GOT3 (cell line): ENCODE measurements at regions not wholly inside any gene's neighbourhood (a gene's known extent, or its start where the extent isn't known, plus 50 kb on each side); places are given as distances from the start of the nearest gene placed in this dataset.
"Not testable (repeated sequence)": the region's sequence is repeated elsewhere in the genome, so short reads cannot be mapped to it uniquely, and the experiment has no call there.

Source experiments
- DNase-seq: peaks from one replicate; lab custom pipeline; 2025; ENCODE audit warnings: mixed read lengths; lab: John Stamatoyannopoulos, UW

- DNase-seq, result no peak
Measured at GRCh38 chr1:54474310-54475251, 68.4 kb upstream of the SSBP3 start.

- DNase-seq, result no peak
Measured at GRCh38 chr1:54471588-54471987, 65.4 kb upstream of the SSBP3 start.

- DNase-seq, result not testable (repeated sequence)
Measured at GRCh38 chr1:54469444-54469843, 63.2 kb upstream of the SSBP3 start.

- not testable (repeated sequence) for DNase-seq
Measured at GRCh38 chr1:54468288-54469084, 62.3 kb upstream of the SSBP3 start.

GRCh38 chr1:54465351-54465811, 59.2 kb upstream of the SSBP3 start:
- DNase-seq, result no peak

GRCh38 chr1:54464477-54465146, 58.4 kb upstream of the SSBP3 start:
- no peak for DNase-seq

GRCh38 chr1:54464031-54464476, 57.9 kb upstream of the SSBP3 start:
- DNase-seq, result no peak

GRCh38 chr1:54463259-54464030, 57.3 kb upstream of the SSBP3 start:
- no peak for DNase-seq

- DNase-seq, result no peak
Measured at GRCh38 chr1:54462597-54463258, 56.5 kb upstream of the SSBP3 start.

- DNase-seq, result no peak
Measured at GRCh38 chr1:54461731-54462596, 55.8 kb upstream of the SSBP3 start.

- no peak for DNase-seq
Measured at GRCh38 chr1:54460861-54461387, 54.7 kb upstream of the SSBP3 start.

GRCh38 chr1:54460351-54460750, 54.2 kb upstream of the SSBP3 start:
- no peak for DNase-seq

- DNase-seq, result no peak
Measured at GRCh38 chr1:54459726-54460191, 53.6 kb upstream of the SSBP3 start.

- DNase-seq, result no peak
Measured at GRCh38 chr1:54459140-54459539, 52.9 kb upstream of the SSBP3 start.

- no peak for DNase-seq
Measured at GRCh38 chr1:54456921-54457529, 50.8 kb upstream of the SSBP3 start.

- no peak for DNase-seq
Measured at GRCh38 chr1:54456361-54456760, 50.2 kb upstream of the SSBP3 start.
